Osteocyte (in vitro differentiated cells): ENCODE measurements at regions not wholly inside any gene's neighbourhood (a gene's known extent, or its start where the extent isn't known, plus 50 kb on each side); places are given as distances from the start of the nearest gene placed in this dataset.

Experiments
- DNase-seq: peaks from one replicate; pipeline ENCODE4 v3.0.0; 2021; ENCODE audit warnings: mixed read lengths; ENCODE audit not compliant: unreplicated experiment; ENCODE audit errors: extremely low spot score
- H3K27ac Mint-ChIP-seq: one replicate; pipeline ENCODE4 v1.8.0; 2021; ENCODE audit warnings: mild to moderate bottlenecking, mixed read lengths; ENCODE audit not compliant: unreplicated experiment
- H3K27me3 Mint-ChIP-seq: one replicate; pipeline ENCODE4 v1.8.0; 2021; ENCODE audit warnings: mixed read lengths; ENCODE audit not compliant: unreplicated experiment
- H3K36me3 Mint-ChIP-seq: one replicate; pipeline ENCODE4 v1.8.0; 2021; ENCODE audit warnings: mixed read lengths; ENCODE audit not compliant: unreplicated experiment
- H3K4me1 Mint-ChIP-seq: one replicate; pipeline ENCODE4 v1.8.0; 2021; ENCODE audit warnings: mixed read lengths; ENCODE audit not compliant: unreplicated experiment
- H3K4me3 Mint-ChIP-seq: one replicate; pipeline ENCODE4 v1.8.0; 2021; ENCODE audit warnings: mild to moderate bottlenecking, moderate library complexity, mixed read lengths; ENCODE audit not compliant: unreplicated experiment
- H3K9me3 Mint-ChIP-seq: one replicate; pipeline ENCODE4 v1.8.0; 2021; ENCODE audit warnings: mixed read lengths; ENCODE audit not compliant: unreplicated experiment
- CTCF ChIP-seq: fragments of 200-600 bp; sonication (generic); IDR thresholded peaks from 2 replicates; pipeline ENCODE4 v1.5.0; 2021; ENCODE audit warnings: antibody characterized with exemption, mild to moderate bottlenecking, moderate library complexity

GRCh38 chr3:67831262-67831661, 176.8 kb upstream of the SUCLG2 start:
- TF ChIP-seq CTCF: no peak
- Mint-ChIP-seq H3K4me3 (no peak overlapping the region), H3K36me3 (no peaks in the 10 kb centered on the region), H3K9me3 (peaks cover 23% of the 10 kb centered on the region), H3K27me3 (no peaks in the 10 kb centered on the region), H3K4me1 (no peaks in the 10 kb centered on the region), H3K27ac (no peak overlapping the region)
- DNase-seq: no peak

- H3K27ac Mint-ChIP-seq: no peak overlapping the region
- peaks cover 8% of the 10 kb centered on the region for H3K9me3 Mint-ChIP-seq
- peaks cover 7% of the 10 kb centered on the region for H3K4me1 Mint-ChIP-seq
- H3K4me3 Mint-ChIP-seq: no peak overlapping the region
- DNase-seq: no peak
- no peak for TF ChIP-seq CTCF
- H3K36me3 Mint-ChIP-seq: no peaks in the 10 kb centered on the region
- peaks cover 4% of the 10 kb centered on the region for H3K27me3 Mint-ChIP-seq
These were observed 174.1 kb upstream of the SUCLG2 start for GRCh38 chr3:67828486-67829010.

DNA sequence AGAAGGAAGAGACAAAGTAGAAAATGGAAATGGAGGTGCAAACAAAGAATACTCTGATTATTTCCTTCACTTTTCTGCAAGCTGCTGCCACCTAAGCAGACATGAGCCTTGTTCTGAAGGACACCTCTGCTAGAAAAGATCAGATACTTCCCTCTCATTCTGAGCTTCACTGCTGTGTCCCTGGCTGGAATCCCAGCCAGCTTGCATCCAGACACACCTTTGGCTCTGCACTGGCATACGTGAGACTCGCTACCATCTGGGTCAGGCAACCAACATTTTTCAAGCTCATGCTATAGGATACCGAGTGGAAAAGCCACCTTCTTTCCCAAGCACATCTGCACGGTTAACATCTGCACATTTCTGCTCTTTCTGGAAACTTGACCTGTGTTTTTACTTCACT, 166.7 kb upstream of the SUCLG2 start:
- no peak for TF ChIP-seq CTCF
- no peak overlapping the region for H3K27ac Mint-ChIP-seq
- H3K9me3 Mint-ChIP-seq: no peaks in the 10 kb centered on the region
- H3K4me1 Mint-ChIP-seq: peaks cover 7% of the 10 kb centered on the region
- DNase-seq: no peak
- H3K36me3 Mint-ChIP-seq: no peaks in the 10 kb centered on the region
- H3K27me3 Mint-ChIP-seq: peaks cover 6% of the 10 kb centered on the region
- H3K4me3 Mint-ChIP-seq: no peak overlapping the region

- H3K36me3 Mint-ChIP-seq: no peaks in the 10 kb centered on the region
- peak; percentile 23 for TF ChIP-seq CTCF
- H3K4me3 Mint-ChIP-seq: no peak overlapping the region
- peaks cover 6% of the 10 kb centered on the region for H3K4me1 Mint-ChIP-seq
- H3K9me3 Mint-ChIP-seq: no peaks in the 10 kb centered on the region
- no peak for DNase-seq
- H3K27me3 Mint-ChIP-seq: peaks cover 4% of the 10 kb centered on the region
- no peak overlapping the region for H3K27ac Mint-ChIP-seq
These were observed 165.0 kb upstream of the SUCLG2 start for GRCh38 chr3:67819447-67819846.

DNA sequence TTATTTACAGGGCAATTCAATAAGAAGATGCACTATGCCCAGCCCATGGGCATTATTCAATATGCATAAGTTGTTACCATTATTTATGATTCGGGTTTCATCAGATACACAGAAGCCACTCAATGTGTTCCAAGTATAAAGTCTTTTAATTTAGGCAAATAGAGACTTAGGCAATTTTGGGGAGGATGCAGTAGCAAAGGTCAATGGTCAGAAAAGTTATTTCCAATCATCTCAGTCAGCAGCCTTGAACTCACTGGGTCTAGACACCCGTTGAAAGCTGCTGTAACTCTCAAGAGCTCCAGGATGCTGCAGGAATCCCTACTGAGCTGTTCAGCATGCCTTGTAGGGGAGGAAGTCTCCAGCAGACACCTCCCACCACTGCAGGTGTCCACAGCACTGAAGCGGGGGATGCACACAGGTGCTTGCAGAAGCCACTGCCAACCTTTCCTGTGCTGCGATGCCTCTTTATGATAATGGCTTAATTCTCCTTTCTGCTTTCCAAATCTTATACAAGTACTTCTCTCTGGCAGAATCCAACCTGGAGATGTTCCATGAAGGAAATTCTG, 155.0 kb upstream of the SUCLG2 start:
- no peak for DNase-seq
- no peaks in the 10 kb centered on the region for H3K27me3 Mint-ChIP-seq
- no peak for TF ChIP-seq CTCF
- H3K4me3 Mint-ChIP-seq: no peak overlapping the region
- H3K4me1 Mint-ChIP-seq: peaks cover 7% of the 10 kb centered on the region
- H3K9me3 Mint-ChIP-seq: no peaks in the 10 kb centered on the region
- H3K27ac Mint-ChIP-seq: no peak overlapping the region
- no peaks in the 10 kb centered on the region for H3K36me3 Mint-ChIP-seq
